ENCODE measurements at regions not wholly inside any gene's neighbourhood (a gene's known extent, or its start where the extent isn't known, plus 50 kb on each side); places are given as distances from the start of the nearest gene placed in this dataset.

DNA sequence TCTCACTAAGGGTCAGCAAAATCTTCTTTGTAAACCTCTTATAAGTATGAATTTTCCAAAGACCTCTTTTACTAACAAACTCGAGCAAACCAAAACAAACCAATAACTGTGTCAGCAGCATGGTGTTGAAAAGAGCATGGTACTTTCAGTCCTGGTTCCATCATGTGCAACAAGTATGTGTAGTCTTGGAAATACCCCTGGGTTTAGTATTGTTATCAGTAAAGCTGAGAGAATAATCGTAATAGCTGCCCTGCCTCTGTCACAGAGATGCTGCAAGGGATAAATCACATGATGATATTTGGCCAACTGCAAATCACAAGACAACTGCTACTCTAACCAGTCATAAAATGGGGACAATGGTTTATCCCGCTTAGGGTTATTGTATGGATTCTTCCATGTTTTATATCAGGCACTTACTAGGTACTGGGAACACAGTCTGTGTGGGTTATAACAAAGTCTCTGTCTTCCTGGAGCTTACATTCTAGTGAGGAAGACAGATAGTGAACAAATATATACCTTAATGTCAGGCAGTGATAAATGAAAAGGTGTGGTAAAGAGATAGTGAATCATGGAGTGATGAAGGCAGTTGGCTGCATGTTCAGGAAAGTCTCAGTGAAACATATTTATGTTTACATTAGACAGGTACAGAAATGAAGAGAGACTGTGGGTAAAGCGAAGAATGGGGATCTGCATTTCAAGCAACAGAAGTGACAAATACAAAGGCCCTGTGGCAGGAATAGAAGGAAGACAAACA is 60.5 kb upstream of the C10orf90 start:
- Histone ChIP-seq H3K36me3 (ENCODE audit: control insufficient read depth in 2 of 2, insufficient read depth in 1 of 2, low read length in 2 of 2) (no peaks in the 10 kb centered on the region), H3K4me3 (ENCODE audit: low read depth, low read length) (no peak overlapping the region), H3K9me3 (ENCODE audit: control insufficient read depth, insufficient read depth, low read depth, low read length) (no peaks in the 10 kb centered on the region), H3K4me1 (ENCODE audit: control insufficient read depth, insufficient read depth, low read length) (no peaks in the 10 kb centered on the region), H3K27ac (ENCODE audit: extremely low read depth, low read depth, low read length) (no peak overlapping the region)
- TF ChIP-seq ZNF530 (tag by site-specific recombination; IDR thresholded peaks at IDR 0.05; ENCODE audit: low read depth) (no peak), ZFP3 (tag by site-specific recombination; IDR thresholded peaks at IDR 0.05; ENCODE audit: low read depth) (no peak), PRDM2 (tag by site-specific recombination; IDR thresholded peaks at IDR 0.05; ENCODE audit: borderline replicate concordance) (no peak), ZNF610 (tag by site-specific recombination; IDR thresholded peaks at IDR 0.05; ENCODE audit: borderline replicate concordance) (no peak), PRDM6 (tag by site-specific recombination; IDR thresholded peaks at IDR 0.05) (no peak), CTCF (tag by site-specific recombination; IDR thresholded peaks at IDR 0.05) (no peak), ZNF335 (tag by site-specific recombination; conservative IDR thresholded peaks at IDR 0.05) (no peak), ZNF16 (tag by site-specific recombination; IDR thresholded peaks at IDR 0.05; ENCODE audit: low read depth) (no peak), ZNF274 (IDR thresholded peaks at IDR 0.05; ENCODE audit: low read length) (no peak), ZNF274 (tag by site-specific recombination; IDR thresholded peaks at IDR 0.05; ENCODE audit: borderline replicate concordance) (no peak), ZBTB8A (tag by site-specific recombination; IDR thresholded peaks at IDR 0.05) (no peak), ZNF555 (tag by site-specific recombination; conservative IDR thresholded peaks at IDR 0.05) (no peak), ZNF37A (tag by site-specific recombination; IDR thresholded peaks at IDR 0.05) (no peak)
- TF ChIP-seq, protein P1, sequence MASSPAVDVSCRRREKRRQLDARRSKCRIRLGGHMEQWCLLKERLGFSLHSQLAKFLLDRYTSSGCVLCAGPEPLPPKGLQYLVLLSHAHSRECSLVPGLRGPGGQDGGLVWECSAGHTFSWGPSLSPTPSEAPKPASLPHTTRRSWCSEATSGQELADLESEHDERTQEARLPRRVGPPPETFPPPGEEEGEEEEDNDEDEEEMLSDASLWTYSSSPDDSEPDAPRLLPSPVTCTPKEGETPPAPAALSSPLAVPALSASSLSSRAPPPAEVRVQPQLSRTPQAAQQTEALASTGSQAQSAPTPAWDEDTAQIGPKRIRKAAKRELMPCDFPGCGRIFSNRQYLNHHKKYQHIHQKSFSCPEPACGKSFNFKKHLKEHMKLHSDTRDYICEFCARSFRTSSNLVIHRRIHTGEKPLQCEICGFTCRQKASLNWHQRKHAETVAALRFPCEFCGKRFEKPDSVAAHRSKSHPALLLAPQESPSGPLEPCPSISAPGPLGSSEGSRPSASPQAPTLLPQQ (tag by site-specific recombination; IDR thresholded peaks at IDR 0.05) = no peak
- ChIA-PET CTCF (interaction anchor here (1.7 kb wide), 1 partner anchor 77 kb away, joined by 3 read pairs; no protein-coding TSS in a partner anchor), POLR2A (no interaction called here)
